Spinal cord (tissue), 9 donors: ENCODE measurements at regions not wholly inside any gene's neighbourhood (a gene's known extent, or its start where the extent isn't known, plus 50 kb on each side); places are given as distances from the start of the nearest gene placed in this dataset.
A peak's percentile ranks its signal among the peaks of the same experiment; 100 is the strongest.

Source experiments
- DNase-seq, 6 donors: peaks; one replicate each; pipeline versions ENCODE4 v3.0.0 to v3.0.0-alpha.2; 2013 to 2015; ENCODE audit warnings: low spot score in 6 of 6, low read depth in 4 of 6
- H3K27ac ChIP-seq: one replicate; pipeline ENCODE4 v1.5.1; 2013; ENCODE audit warnings: low read depth, low read length, control low read depth
- H3K27me3 ChIP-seq: one replicate; pipeline ENCODE4 v1.6.1; 2013; ENCODE audit warnings: low read length; ENCODE audit not compliant: control insufficient read depth, insufficient read depth
- H3K36me3 ChIP-seq: one replicate; pipeline ENCODE4 v1.6.1; 2013; ENCODE audit warnings: low read length; ENCODE audit not compliant: control insufficient read depth, insufficient read depth
- H3K4me1 ChIP-seq: one replicate; pipeline ENCODE4 v1.6.1; 2013; ENCODE audit warnings: low read length; ENCODE audit not compliant: control insufficient read depth, insufficient read depth
- H3K4me3 ChIP-seq: one replicate; pipeline ENCODE4 v1.5.1; 2013; ENCODE audit warnings: low read depth, low read length, control low read depth
- H3K9me3 ChIP-seq: one replicate; pipeline ENCODE4 v1.6.1; 2013; ENCODE audit warnings: low read length; ENCODE audit not compliant: control insufficient read depth, insufficient read depth
- WGBS: methylation state at CpG from one replicate; pipeline ENCODE4 v1.1.5; 2013; ENCODE audit warnings: missing lambda C conversion rate; ENCODE audit not compliant: insufficient coverage; 5-methylcytosine and 5-hydroxymethylcytosine counted together
- donor health status: healthy.

- 81% methylated on average over 7 of the region's 9 CpGs for WGBS
- no peaks in the 10 kb centered on the region for H3K36me3 ChIP-seq
- DNase-seq = no peak
Observed at GRCh38 chr21:28233536-28234220, 759.0 kb downstream of the LTN1 start.

GRCh38 chr21:28230559-28230958 lies 762.1 kb downstream of the LTN1 start:
- no peak overlapping the region for H3K4me3 ChIP-seq
- no peaks in the 10 kb centered on the region for H3K27me3 ChIP-seq
- no peak for DNase-seq
- no peak overlapping the region for H3K27ac ChIP-seq
- H3K4me1 ChIP-seq = no peaks in the 10 kb centered on the region
- H3K36me3 ChIP-seq = no peaks in the 10 kb centered on the region
- no CpG with 5 or more reads among the region's 1 CpG for WGBS
- H3K9me3 ChIP-seq = no peaks in the 10 kb centered on the region

More at GRCh38 chr21:28233536-28234220, 759.0 kb downstream of the LTN1 start:
- no peak overlapping the region for H3K27ac ChIP-seq
- no peak overlapping the region for H3K4me3 ChIP-seq
- H3K4me1 ChIP-seq = no peaks in the 10 kb centered on the region
- no peaks in the 10 kb centered on the region for H3K27me3 ChIP-seq
- no peaks in the 10 kb centered on the region for H3K9me3 ChIP-seq

GRCh38 chr21:28229814-28230213 lies 762.9 kb downstream of the LTN1 start:
- H3K4me3 ChIP-seq = no peak overlapping the region
- no peaks in the 10 kb centered on the region for H3K4me1 ChIP-seq
- no CpG with 5 or more reads among the region's 4 CpGs for WGBS
- DNase-seq = no peak
- no peak overlapping the region for H3K27ac ChIP-seq
- no peaks in the 10 kb centered on the region for H3K9me3 ChIP-seq
- H3K27me3 ChIP-seq = no peaks in the 10 kb centered on the region
- H3K36me3 ChIP-seq = no peaks in the 10 kb centered on the region

- H3K36me3 ChIP-seq = no peaks in the 10 kb centered on the region
- H3K27ac ChIP-seq = no peak overlapping the region
- H3K27me3 ChIP-seq = no peaks in the 10 kb centered on the region
- WGBS = no CpG with 5 or more reads among the region's 2 CpGs
- H3K4me3 ChIP-seq = no peak overlapping the region
- H3K4me1 ChIP-seq = no peaks in the 10 kb centered on the region
- no peaks in the 10 kb centered on the region for H3K9me3 ChIP-seq
- DNase-seq = no peak
Observed at GRCh38 chr21:28228636-28228995, 764.1 kb downstream of the LTN1 start.

- WGBS = 71% methylated on average over 1 of the region's 4 CpGs
- no peak for DNase-seq
- no peak overlapping the region for H3K4me3 ChIP-seq
Observed at GRCh38 chr21:28227881-28228635, 764.6 kb downstream of the LTN1 start.

GRCh38 chr21:28226563-28226962 lies 766.1 kb downstream of the LTN1 start:
- DNase-seq = no peak
- Histone ChIP-seq H3K9me3 (no peaks in the 10 kb centered on the region), H3K27me3 (no peaks in the 10 kb centered on the region), H3K4me3 (no peak overlapping the region), H3K27ac (no peak overlapping the region), H3K4me1 (no peaks in the 10 kb centered on the region), H3K36me3 (no peaks in the 10 kb centered on the region)
- 80% methylated on average over 1 of the region's 2 CpGs for WGBS

More at GRCh38 chr21:28227881-28228635, 764.6 kb downstream of the LTN1 start:
- Histone ChIP-seq H3K36me3 (no peaks in the 10 kb centered on the region), H3K9me3 (no peaks in the 10 kb centered on the region), H3K4me1 (no peaks in the 10 kb centered on the region), H3K27me3 (no peaks in the 10 kb centered on the region), H3K27ac (no peak overlapping the region)

- no peaks in the 10 kb centered on the region for H3K9me3 ChIP-seq
- WGBS = 71% methylated on average over 1 of the region's 6 CpGs
- no peaks in the 10 kb centered on the region for H3K4me1 ChIP-seq
- no peak overlapping the region for H3K4me3 ChIP-seq
- peak in 1 of 6 donors; percentile 8 for DNase-seq
- H3K36me3 ChIP-seq = no peaks in the 10 kb centered on the region
- H3K27me3 ChIP-seq = no peaks in the 10 kb centered on the region
- H3K27ac ChIP-seq = no peak overlapping the region
Observed at GRCh38 chr21:28224191-28224726, 768.4 kb downstream of the LTN1 start.

GRCh38 chr21:28221984-28222383 lies 770.7 kb downstream of the LTN1 start:
- H3K4me1 ChIP-seq = no peaks in the 10 kb centered on the region
- H3K4me3 ChIP-seq = no peak overlapping the region
- no CpG with 5 or more reads among the region's 1 CpG for WGBS
- H3K27ac ChIP-seq = no peak overlapping the region
- no peaks in the 10 kb centered on the region for H3K9me3 ChIP-seq
- H3K27me3 ChIP-seq = no peaks in the 10 kb centered on the region
- no peaks in the 10 kb centered on the region for H3K36me3 ChIP-seq
- DNase-seq = no peak

- Histone ChIP-seq H3K4me1 (no peaks in the 10 kb centered on the region), H3K27ac (no peak overlapping the region), H3K36me3 (no peaks in the 10 kb centered on the region), H3K27me3 (no peaks in the 10 kb centered on the region), H3K4me3 (no peak overlapping the region), H3K9me3 (no peaks in the 10 kb centered on the region)
- DNase-seq = no peak
- no CpG with 5 or more reads among the region's 2 CpGs for WGBS
Observed at GRCh38 chr21:28220680-28221079, 772.0 kb downstream of the LTN1 start.
